Adrenal gland (tissue), 9 donors: ENCODE measurements at regions not wholly inside any gene's neighbourhood (a gene's known extent, or its start where the extent isn't known, plus 50 kb on each side); places are given as distances from the start of the nearest gene placed in this dataset.

Source experiments
- DNase-seq, 7 donors: peaks; one replicate each; pipeline ENCODE4 v3.0.0-alpha.2; 2019 to 2020
- H3K27ac ChIP-seq, 5 donors: fragments of 200-600 bp; sonication (generic) in 4 of 5; 1 replicate in 3 of 5; 2 replicates in 2 of 5; pipeline versions ENCODE4 v1.5.1 to v1.8.0; 2016 to 2020; ENCODE audit warnings: mild to moderate bottlenecking in 1 of 5
- H3K27me3 ChIP-seq: fragments of 200-600 bp; 2 replicates; pipeline ENCODE4 v1.8.0; 2021
- H3K36me3 ChIP-seq, 2 donors: fragments of 200-600 bp; replicated peaks in 1 of 2; 1 replicate in 1 of 2; 2 replicates in 1 of 2; pipeline versions ENCODE4 v1.5.1 to v1.8.0; 2018 to 2022
- H3K4me1 ChIP-seq, 2 donors: fragments of 200-600 bp; replicated peaks in 1 of 2; 1 replicate in 1 of 2; 2 replicates in 1 of 2; pipeline versions ENCODE4 v1.5.1 to v1.8.0; 2018 to 2021
- H3K4me3 ChIP-seq, 4 donors: fragments of 200-600 bp; sonication (generic) in 3 of 4; one replicate each; pipeline ENCODE4 v1.5.1; 2016 to 2018
- H3K9me3 ChIP-seq, 3 donors: fragments of 200-600 bp; sonication (generic) in 1 of 3; replicated peaks in 1 of 3; 1 replicate in 2 of 3; 2 replicates in 1 of 3; pipeline versions ENCODE4 v1.5.1 to v1.8.0; 2016 to 2021
- POLR2A ChIP-seq, 2 donors: fragments of 450-650 bp; IDR thresholded peaks; one replicate each; pipeline ENCODE4 v1.6.1; 2017; ENCODE audit warnings: antibody characterized with exemption in 2 of 2, mild to moderate bottlenecking in 2 of 2, moderate library complexity in 1 of 2
- WGBS, 4 donors: extraction: QIAGEN DNeasy Blood & Tissue Kit in 2 of 4; methylation state at CpG; one replicate each; pipeline versions ENCODE4 v1.1.5 to v1.1.7; 2013 to 2017; 5-methylcytosine and 5-hydroxymethylcytosine counted together
- intact Hi-C, 2 donors: fragments of 100-400 bp; cut with DNase I; formaldehyde crosslinking; loops; one replicate each; pipeline versions ENCODE4 v1.14.1 to v1.15.0; 2022 to 2023
- TF ChIP-seq, protein P1 (sequence below), 6 experiments: fragments of 450-650 bp in 4 of 6; fragments of 200-600 bp in 2 of 6; sonication (generic) in 1 of 6; IDR thresholded peaks; 1 replicate in 5 of 6; 2 replicates in 1 of 6; pipeline versions ENCODE4 v1.5.1 to v1.8.0; 2016 to 2021; ENCODE audit warnings: antibody characterized with exemption in 6 of 6, mild to moderate bottlenecking in 2 of 6, moderate library complexity in 1 of 6
- donor health status: healthy with polysubstance abuse.
- donor health status: Bipolar disorder and iron deficiency.
- donor health status: DM: yes; HTN: yes; CAD: no.
- donor health status: DM: no; HTN: no; CAD: no.
- donor health status: DM: no; HTN: no; CAD: no.

DNA sequence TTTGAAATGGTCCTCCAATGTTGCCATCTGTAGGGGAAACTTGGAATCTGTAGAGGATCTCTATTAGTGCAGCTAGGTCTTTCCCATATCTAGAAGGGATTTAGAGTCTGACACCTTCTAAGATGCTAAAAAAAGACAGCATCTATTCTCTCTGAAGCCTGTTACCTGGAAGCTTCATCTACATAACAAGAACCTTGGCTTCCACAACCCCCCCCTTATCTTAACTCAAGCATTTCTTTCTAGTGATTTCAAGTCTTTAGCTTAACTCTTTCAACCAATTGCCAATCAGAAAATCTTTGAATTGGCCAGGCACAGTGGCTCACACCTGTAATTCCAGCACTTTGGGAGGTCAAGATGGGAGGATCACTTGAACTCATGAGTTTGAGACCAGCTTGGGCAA lies 543.3 kb downstream of the TRHDE start:
- DNase-seq, result no peak
- no peak for TF ChIP-seq POLR2A (IDR thresholded peaks at IDR 0.05)
- TF ChIP-seq, protein P1, sequence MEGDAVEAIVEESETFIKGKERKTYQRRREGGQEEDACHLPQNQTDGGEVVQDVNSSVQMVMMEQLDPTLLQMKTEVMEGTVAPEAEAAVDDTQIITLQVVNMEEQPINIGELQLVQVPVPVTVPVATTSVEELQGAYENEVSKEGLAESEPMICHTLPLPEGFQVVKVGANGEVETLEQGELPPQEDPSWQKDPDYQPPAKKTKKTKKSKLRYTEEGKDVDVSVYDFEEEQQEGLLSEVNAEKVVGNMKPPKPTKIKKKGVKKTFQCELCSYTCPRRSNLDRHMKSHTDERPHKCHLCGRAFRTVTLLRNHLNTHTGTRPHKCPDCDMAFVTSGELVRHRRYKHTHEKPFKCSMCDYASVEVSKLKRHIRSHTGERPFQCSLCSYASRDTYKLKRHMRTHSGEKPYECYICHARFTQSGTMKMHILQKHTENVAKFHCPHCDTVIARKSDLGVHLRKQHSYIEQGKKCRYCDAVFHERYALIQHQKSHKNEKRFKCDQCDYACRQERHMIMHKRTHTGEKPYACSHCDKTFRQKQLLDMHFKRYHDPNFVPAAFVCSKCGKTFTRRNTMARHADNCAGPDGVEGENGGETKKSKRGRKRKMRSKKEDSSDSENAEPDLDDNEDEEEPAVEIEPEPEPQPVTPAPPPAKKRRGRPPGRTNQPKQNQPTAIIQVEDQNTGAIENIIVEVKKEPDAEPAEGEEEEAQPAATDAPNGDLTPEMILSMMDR (IDR thresholded peaks at IDR 0.05), result no peak
- no peaks in the 10 kb centered on the region for H3K27me3 ChIP-seq
- H3K4me1 ChIP-seq, result no peaks in the 10 kb centered on the region
- H3K9me3 ChIP-seq, result peaks cover 0 to 8% (median 0%) of the 10 kb centered on the region in 3 donors
- no peaks in the 10 kb centered on the region for H3K36me3 ChIP-seq
- no peak overlapping the region for H3K4me3 ChIP-seq
- H3K27ac ChIP-seq, result no peak overlapping the region
- intact Hi-C loops, result no loop called here

DNA sequence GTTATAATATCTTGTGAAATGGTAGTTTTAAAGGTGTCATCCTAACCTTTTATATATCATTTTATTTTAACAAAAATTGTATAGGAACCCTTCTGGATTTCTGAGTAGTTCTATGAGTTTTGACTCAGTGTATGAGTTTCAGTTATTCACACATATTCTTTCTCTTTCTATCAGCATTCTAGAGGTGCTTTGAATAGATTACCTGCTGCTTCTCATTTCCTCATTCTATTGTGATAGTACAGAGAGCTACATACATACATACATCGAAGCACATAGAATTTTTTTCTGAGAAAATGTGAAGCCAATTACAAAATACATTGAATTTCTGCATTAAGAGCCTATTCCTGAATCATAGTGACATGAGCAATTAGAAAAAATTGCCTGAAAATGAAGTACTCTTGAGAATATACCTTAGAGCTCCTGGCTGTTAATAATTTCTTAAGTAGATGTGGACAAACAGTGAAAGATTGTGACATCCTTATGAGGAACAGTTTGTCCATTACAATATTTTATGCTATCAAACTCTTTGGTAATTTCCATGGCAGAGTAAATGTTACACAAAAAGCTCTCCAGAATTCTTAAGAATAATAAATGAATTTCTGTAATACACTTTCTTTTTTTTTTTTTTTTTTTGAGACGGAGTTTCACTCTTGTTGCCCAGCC lies 556.6 kb downstream of the TRHDE start:
- H3K27ac ChIP-seq, result no peak overlapping the region
- intact Hi-C loops, result no loop called here
- no peak for DNase-seq
- no peaks in the 10 kb centered on the region for H3K27me3 ChIP-seq
- TF ChIP-seq, protein P1 (IDR thresholded peaks at IDR 0.05), result no peak
- no peak for TF ChIP-seq POLR2A (IDR thresholded peaks at IDR 0.05)
- no peaks in the 10 kb centered on the region for H3K4me1 ChIP-seq
- no peak overlapping the region for H3K4me3 ChIP-seq
- no peaks in the 10 kb centered on the region for H3K9me3 ChIP-seq
- H3K36me3 ChIP-seq, result no peaks in the 10 kb centered on the region
- 79 to 88% (median 85%) methylated on average over 2 of the region's 2 CpGs for WGBS, 4 donors

DNA sequence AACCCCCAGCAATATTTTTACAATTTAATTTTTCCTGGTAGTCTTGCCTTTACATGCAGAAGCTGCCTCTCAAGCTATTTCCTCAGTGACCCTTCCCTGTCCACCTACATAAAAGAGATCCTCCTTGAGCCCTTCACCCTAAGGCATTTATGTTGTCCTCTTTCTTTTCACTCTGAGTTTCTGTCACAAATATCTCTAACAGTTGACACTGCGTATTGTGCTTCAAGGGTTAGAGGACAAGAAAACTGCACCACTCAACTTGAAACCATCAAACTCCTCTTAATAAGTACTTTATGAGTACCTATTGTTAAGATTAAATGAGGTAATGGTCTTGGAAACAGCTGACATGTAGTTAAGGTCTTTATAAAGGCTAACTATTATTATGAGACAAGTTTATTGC lies 557.7 kb downstream of the TRHDE start:
- no peak for DNase-seq
- Histone ChIP-seq H3K9me3 (no peaks in the 10 kb centered on the region), H3K4me1 (no peaks in the 10 kb centered on the region), H3K36me3 (no peaks in the 10 kb centered on the region), H3K4me3 (no peak overlapping the region), H3K27me3 (no peaks in the 10 kb centered on the region), H3K27ac (no peak overlapping the region)
- TF ChIP-seq, protein P1 (IDR thresholded peaks at IDR 0.05), result no peak
- TF ChIP-seq POLR2A (IDR thresholded peaks at IDR 0.05), result no peak
- WGBS, 4 donors, result 87 to 100% (median 93%) methylated on average over 1 of the region's 1 CpG
- intact Hi-C loops, result no loop called here

DNA sequence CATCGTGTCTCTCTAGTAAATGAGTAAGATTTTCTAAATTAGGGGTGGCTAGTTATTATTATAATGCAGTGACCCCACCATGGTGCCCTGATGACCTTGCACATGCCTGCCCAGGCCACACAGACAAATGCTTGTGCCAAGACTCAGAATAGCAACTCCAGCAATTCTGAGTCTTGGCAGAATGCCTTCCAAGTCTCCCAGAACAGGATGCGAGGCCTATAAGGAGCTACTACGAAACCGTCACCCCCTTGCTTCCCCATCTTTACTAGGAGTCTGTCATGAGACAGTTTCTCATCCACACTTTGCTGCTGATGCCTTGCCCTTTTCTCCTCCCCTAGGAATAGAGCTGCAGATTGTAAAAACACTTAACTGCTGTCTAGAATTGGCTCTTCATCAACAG lies 559.9 kb downstream of the TRHDE start:
- Histone ChIP-seq H3K27ac (no peak overlapping the region), H3K27me3 (no peaks in the 10 kb centered on the region), H3K9me3 (no peaks in the 10 kb centered on the region), H3K36me3 (no peaks in the 10 kb centered on the region), H3K4me3 (no peak overlapping the region), H3K4me1 (no peaks in the 10 kb centered on the region)
- peak; percentile 12 to 59 (median 33) for DNase-seq
- intact Hi-C loops, result no loop called here
- WGBS, 4 donors, result 53 to 62% (median 57%) methylated on average over 4 of the region's 4 CpGs
- TF ChIP-seq POLR2A (IDR thresholded peaks at IDR 0.05), result no peak
- TF ChIP-seq, protein P1 (IDR thresholded peaks at IDR 0.05), result no peak
